ENCODE measurements at regions not wholly inside any gene's neighbourhood (a gene's known extent, or its start where the extent isn't known, plus 50 kb on each side); places are given as distances from the start of the nearest gene placed in this dataset.

- TF ChIP-seq CTCF (IDR thresholded peaks at IDR 0.05; ENCODE audit: control extremely low read depth, extremely low read depth, low read depth, missing control alignments) = no peak
- ChIA-PET CTCF (no interaction called here), POLR2A (no interaction called here)
- no peak for DNase-seq (ENCODE audit: extremely low spot score)
Observed at GRCh38 chr3:103025880-103026279, 591.1 kb downstream of the ZPLD1 start.

GRCh38 chr3:103033841-103034240, 599.0 kb downstream of the ZPLD1 start:
- no peak for DNase-seq (ENCODE audit: extremely low spot score)
- POLR2A ChIA-PET = no interaction called here
- CTCF ChIA-PET = interaction anchor here (1.1 to 1.6 kb wide), 2 partner anchors 13 to 26 kb away, joined by 3 read pairs; no protein-coding TSS in a partner anchor
- TF ChIP-seq CTCF (IDR thresholded peaks at IDR 0.05; ENCODE audit: control extremely low read depth, extremely low read depth, low read depth, missing control alignments) = no peak

- POLR2A ChIA-PET = no interaction called here
- CTCF ChIA-PET = no interaction called here
- TF ChIP-seq CTCF (IDR thresholded peaks at IDR 0.05; ENCODE audit: control extremely low read depth, extremely low read depth, low read depth, missing control alignments) = no peak
- no peak for DNase-seq (ENCODE audit: extremely low spot score)
Observed at GRCh38 chr3:103047640-103048039, 612.8 kb downstream of the ZPLD1 start.

GRCh38 chr3:103048068-103048722, 613.4 kb downstream of the ZPLD1 start:
- ChIA-PET CTCF (no interaction called here), POLR2A (no interaction called here)
- DNase-seq (ENCODE audit: extremely low spot score) = no peak
- no peak for TF ChIP-seq CTCF (IDR thresholded peaks at IDR 0.05; ENCODE audit: control extremely low read depth, extremely low read depth, low read depth, missing control alignments)

- DNase-seq (ENCODE audit: extremely low spot score) = no peak
- CTCF ChIA-PET = interaction anchor here (1.6 to 2.1 kb wide), 2 partner anchors 8 to 16 kb away, joined by 3 to 12 read pairs; no protein-coding TSS in a partner anchor
- no peak for TF ChIP-seq CTCF (IDR thresholded peaks at IDR 0.05; ENCODE audit: control extremely low read depth, extremely low read depth, low read depth, missing control alignments)
- POLR2A ChIA-PET = no interaction called here
Observed at GRCh38 chr3:103052236-103052830, 617.5 kb downstream of the ZPLD1 start.

GRCh38 chr3:103055021-103055520, 620.3 kb downstream of the ZPLD1 start:
- ChIA-PET POLR2A (no interaction called here), CTCF (interaction anchor here (1.3 to 1.4 kb wide), 3 partner anchors 13 to 231 kb away, joined by 3 to 4 read pairs (median 3); no protein-coding TSS in a partner anchor)
- no peak for DNase-seq (ENCODE audit: extremely low spot score)
- TF ChIP-seq CTCF (IDR thresholded peaks at IDR 0.05; ENCODE audit: control extremely low read depth, extremely low read depth, low read depth, missing control alignments) = no peak

All from GM10248 (cell line).